Adipocyte (in vitro differentiated cells): ENCODE measurements at regions not wholly inside any gene's neighbourhood (a gene's known extent, or its start where the extent isn't known, plus 50 kb on each side); places are given as distances from the start of the nearest gene placed in this dataset.
"Not testable (repeated sequence)": the region's sequence is repeated elsewhere in the genome, so short reads cannot be mapped to it uniquely, and the experiment has no call there.

Experiments
- DNase-seq: peaks from one replicate; pipeline ENCODE4 v3.0.0-alpha.2; 2015; ENCODE audit warnings: low read depth
- H3K27me3 ChIP-seq: replicated peaks from 2 replicates; pipeline ENCODE4 v1.7.0; 2013; ENCODE audit warnings: mild to moderate bottlenecking, low read length, moderate library complexity; ENCODE audit not compliant: control insufficient read depth, insufficient read depth
- H3K36me3 ChIP-seq: 2 replicates; pipeline ENCODE4 v1.7.0; 2013; ENCODE audit warnings: low read length, mild to moderate bottlenecking, moderate library complexity; ENCODE audit not compliant: control insufficient read depth, insufficient read depth, severe bottlenecking
- H3K4me1 ChIP-seq: 2 replicates; pipeline ENCODE4 v1.7.0; 2013; ENCODE audit warnings: mild to moderate bottlenecking, low read length, moderate library complexity; ENCODE audit not compliant: control insufficient read depth, insufficient read depth
- H3K4me3 ChIP-seq: 2 replicates; pipeline ENCODE4 v1.7.0; 2013; ENCODE audit warnings: mild to moderate bottlenecking, low read length, moderate library complexity
- H3K9ac ChIP-seq: 2 replicates; pipeline ENCODE4 v1.7.0; 2013; ENCODE audit warnings: mild to moderate bottlenecking, low read length, moderate library complexity
- H3K9me3 ChIP-seq: 2 replicates; pipeline ENCODE4 v1.7.0; 2013; ENCODE audit warnings: mild to moderate bottlenecking, low read length, moderate library complexity; ENCODE audit not compliant: control insufficient read depth

DNA sequence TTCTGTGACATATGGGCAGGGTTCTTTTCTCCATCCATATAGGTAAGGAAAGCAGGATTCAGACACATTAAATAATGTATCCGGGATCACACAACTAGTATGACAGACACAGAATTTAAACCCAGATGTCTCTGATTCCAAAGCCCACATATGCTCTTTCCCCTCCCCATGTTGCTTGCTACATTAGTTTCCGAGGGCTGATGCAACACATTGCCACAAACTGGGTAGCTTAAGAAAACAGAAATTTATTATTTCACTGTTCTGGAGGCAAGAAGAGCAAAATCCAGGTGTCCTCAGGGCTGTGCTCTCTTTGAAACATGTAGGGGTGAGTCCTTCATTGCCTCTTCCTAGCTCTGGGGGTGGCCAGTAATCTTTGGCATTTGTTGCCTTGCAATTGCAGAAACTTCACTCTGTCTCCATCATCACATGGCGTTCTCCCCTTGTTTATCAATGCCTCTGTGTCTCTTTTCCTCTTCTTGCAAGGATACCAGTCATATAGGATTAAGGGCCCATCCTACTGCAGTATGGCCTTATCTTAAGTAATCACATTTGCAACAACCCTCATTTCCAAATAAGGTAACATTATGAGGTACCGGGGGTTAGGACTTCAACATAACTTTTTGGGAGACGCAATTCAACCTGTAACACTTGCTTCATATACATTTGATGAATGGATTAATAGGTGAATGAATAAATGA lies 83.0 kb upstream of the CCND2 start:
- H3K27me3 ChIP-seq = peaks cover 29% of the 10 kb centered on the region
- no peaks in the 10 kb centered on the region for H3K4me1 ChIP-seq
- no peak overlapping the region for H3K9ac ChIP-seq
- no peaks in the 10 kb centered on the region for H3K9me3 ChIP-seq
- H3K4me3 ChIP-seq = no peak overlapping the region
- H3K36me3 ChIP-seq = no peaks in the 10 kb centered on the region
- DNase-seq = peak; percentile 9

DNA sequence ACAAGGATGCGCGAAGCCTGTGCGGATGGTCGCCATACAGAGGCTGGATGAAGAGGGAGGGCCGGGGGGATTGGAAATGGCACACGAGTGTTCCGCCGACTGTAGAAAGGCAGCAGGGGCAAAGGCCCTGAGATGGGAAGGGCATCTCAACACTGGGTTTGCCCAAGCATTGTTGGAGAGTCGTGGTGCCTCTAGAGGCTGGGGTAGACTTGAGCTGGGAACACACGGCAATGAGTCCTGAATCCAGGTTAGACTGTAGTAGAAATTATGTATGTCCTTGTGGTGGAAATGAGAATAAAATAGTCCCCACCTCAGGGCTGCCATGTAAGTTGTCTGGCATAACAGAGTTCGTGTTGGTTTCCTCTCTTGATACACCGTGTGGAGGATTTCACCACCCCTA lies 83.8 kb upstream of the CCND2 start:
- no peak overlapping the region for H3K4me3 ChIP-seq
- H3K4me1 ChIP-seq = no peaks in the 10 kb centered on the region
- peaks cover 24% of the 10 kb centered on the region for H3K27me3 ChIP-seq
- H3K9me3 ChIP-seq = no peaks in the 10 kb centered on the region
- DNase-seq = no peak
- no peak overlapping the region for H3K9ac ChIP-seq
- no peaks in the 10 kb centered on the region for H3K36me3 ChIP-seq

GRCh38 chr12:4187916-4188315 lies 85.6 kb upstream of the CCND2 start:
- H3K27me3 ChIP-seq = peaks cover 9% of the 10 kb centered on the region
- DNase-seq = no peak
- H3K9ac ChIP-seq = no peak overlapping the region
- no peaks in the 10 kb centered on the region for H3K36me3 ChIP-seq
- no peak overlapping the region for H3K4me3 ChIP-seq
- H3K9me3 ChIP-seq = peaks cover 12% of the 10 kb centered on the region
- no peaks in the 10 kb centered on the region for H3K4me1 ChIP-seq

DNA sequence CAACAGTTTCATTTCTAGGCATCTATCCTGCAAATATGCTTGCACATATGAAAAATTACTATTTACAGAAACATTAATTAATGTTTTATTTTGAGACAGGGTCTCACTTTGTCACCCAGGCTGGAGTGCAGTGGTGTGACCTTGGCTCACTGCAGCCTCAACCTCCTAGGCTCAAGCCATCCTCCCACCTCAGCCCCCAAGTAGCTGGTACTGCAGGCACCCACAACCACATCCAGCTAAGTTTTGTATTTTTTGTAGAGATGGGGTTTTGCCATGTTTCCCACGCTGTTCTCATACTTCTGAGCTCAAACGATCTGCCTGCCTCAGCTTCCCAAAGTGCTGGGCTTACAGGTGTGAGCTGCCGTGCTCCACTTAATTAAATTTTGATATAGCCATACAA lies 86.2 kb upstream of the CCND2 start:
- not testable (repeated sequence) for H3K36me3 ChIP-seq, H3K4me3 ChIP-seq, H3K27me3 ChIP-seq, H3K4me1 ChIP-seq, H3K9ac ChIP-seq, DNase-seq
- peaks cover 12% of the 10 kb centered on the region for H3K9me3 ChIP-seq

DNA sequence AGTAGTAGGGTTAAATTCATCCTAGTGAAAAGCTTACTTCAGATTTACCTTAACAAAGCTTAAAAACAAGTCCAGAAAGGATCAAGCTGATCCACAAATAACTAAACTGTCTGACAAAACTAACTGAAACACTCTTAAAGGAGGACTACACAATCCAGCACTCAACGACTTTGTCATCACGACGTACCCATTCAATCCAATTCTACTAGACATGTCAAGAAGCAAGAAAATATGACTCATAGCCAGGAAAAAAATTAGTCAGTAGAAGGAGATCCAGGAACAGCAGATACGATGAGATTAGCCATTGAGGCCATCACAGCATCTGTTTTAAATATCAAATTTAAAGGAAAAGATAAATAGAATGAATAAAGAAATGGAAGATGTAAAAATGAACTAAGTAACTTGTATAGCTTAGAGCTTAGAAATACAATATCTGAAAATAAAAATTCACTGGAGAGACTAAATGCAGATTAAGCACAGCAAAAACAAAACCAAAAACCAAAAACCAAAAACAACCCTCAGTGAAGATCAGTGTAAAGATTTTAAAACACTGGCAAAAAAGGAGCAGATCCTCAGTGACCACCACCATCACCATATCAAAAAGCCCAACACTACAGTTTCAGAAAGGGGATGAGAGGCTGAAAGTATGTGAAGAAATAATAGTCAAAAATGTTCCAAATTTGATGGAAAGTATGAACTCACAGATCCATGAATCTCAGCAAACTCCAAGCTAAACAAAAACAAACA lies 95.0 kb upstream of the CCND2 start:
- Histone ChIP-seq H3K9me3 (peaks cover 4% of the 10 kb centered on the region), H3K36me3 (no peaks in the 10 kb centered on the region), H3K27me3 (peaks cover 2% of the 10 kb centered on the region), H3K9ac (no peak overlapping the region), H3K4me1 (no peaks in the 10 kb centered on the region), H3K4me3 (no peak overlapping the region)
- DNase-seq = no peak

GRCh38 chr12:4177262-4177661 lies 96.3 kb upstream of the CCND2 start:
- Histone ChIP-seq H3K4me1 (no peaks in the 10 kb centered on the region), H3K27me3 (no peaks in the 10 kb centered on the region), H3K9ac (no peak overlapping the region), H3K36me3 (no peaks in the 10 kb centered on the region), H3K9me3 (no peaks in the 10 kb centered on the region), H3K4me3 (no peak overlapping the region)
- DNase-seq = no peak

- Histone ChIP-seq H3K4me3 (no peak overlapping the region), H3K9me3 (no peaks in the 10 kb centered on the region), H3K4me1 (no peaks in the 10 kb centered on the region), H3K36me3 (no peaks in the 10 kb centered on the region), H3K27me3 (no peaks in the 10 kb centered on the region), H3K9ac (no peak overlapping the region)
- DNase-seq = no peak
Measured at GRCh38 chr12:4176168-4176567, 97.4 kb upstream of the CCND2 start.

- DNase-seq = no peak
- Histone ChIP-seq H3K9ac (no peak overlapping the region), H3K4me1 (no peaks in the 10 kb centered on the region), H3K9me3 (no peaks in the 10 kb centered on the region), H3K36me3 (no peaks in the 10 kb centered on the region), H3K27me3 (peaks cover 3% of the 10 kb centered on the region), H3K4me3 (no peak overlapping the region)
Measured at GRCh38 chr12:4174417-4174816, 99.1 kb upstream of the CCND2 start.

- Histone ChIP-seq H3K4me3 (no peak overlapping the region), H3K9me3 (no peaks in the 10 kb centered on the region), H3K9ac (no peak overlapping the region), H3K27me3 (peaks cover 3% of the 10 kb centered on the region), H3K36me3 (no peaks in the 10 kb centered on the region), H3K4me1 (no peaks in the 10 kb centered on the region)
- peak; percentile 31 for DNase-seq
Measured at GRCh38 chr12:4172999-4173398, 100.6 kb upstream of the CCND2 start.

GRCh38 chr12:4171742-4172141 lies 101.8 kb upstream of the CCND2 start:
- no peak for DNase-seq
- Histone ChIP-seq H3K9me3 (no peaks in the 10 kb centered on the region), H3K9ac (no peak overlapping the region), H3K27me3 (peaks cover 3% of the 10 kb centered on the region), H3K4me3 (no peak overlapping the region), H3K4me1 (no peaks in the 10 kb centered on the region), H3K36me3 (no peaks in the 10 kb centered on the region)

DNA sequence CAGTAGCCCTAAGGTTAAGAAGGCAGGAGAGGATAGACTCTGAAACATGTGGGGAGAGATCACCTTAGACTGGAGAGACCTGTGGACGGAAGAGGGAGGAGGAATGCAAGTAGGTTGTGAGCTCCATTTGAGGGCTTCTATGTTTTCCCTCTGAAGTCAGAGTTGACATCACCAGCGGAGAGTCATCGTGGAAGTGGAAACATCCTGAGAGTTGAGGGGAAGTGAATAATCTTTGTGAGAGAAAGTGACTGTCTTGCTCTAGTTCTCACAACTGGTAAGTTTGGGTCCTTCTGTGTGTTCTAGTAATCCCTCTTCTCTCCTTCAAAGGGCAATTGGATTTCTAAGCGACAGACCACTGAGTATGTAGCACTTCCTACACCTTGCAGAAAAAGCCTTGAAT lies 103.6 kb upstream of the CCND2 start:
- no peak overlapping the region for H3K9ac ChIP-seq
- H3K36me3 ChIP-seq = no peaks in the 10 kb centered on the region
- no peaks in the 10 kb centered on the region for H3K4me1 ChIP-seq
- H3K27me3 ChIP-seq = peaks cover 3% of the 10 kb centered on the region
- no peak overlapping the region for H3K4me3 ChIP-seq
- no peak for DNase-seq
- no peaks in the 10 kb centered on the region for H3K9me3 ChIP-seq
